Sigmoid colon (tissue), 4 donors: ENCODE measurements at regions not wholly inside any gene's neighbourhood (a gene's known extent, or its start where the extent isn't known, plus 50 kb on each side); places are given as distances from the start of the nearest gene placed in this dataset.

Source experiments
- CTCF ChIP-seq, 4 experiments: fragments of 450-650 bp in 3 of 4; fragments of 200-600 bp in 1 of 4; IDR thresholded peaks; one replicate each; pipeline ENCODE4 v1.5.1; 2016 to 2019; ENCODE audit warnings: antibody characterized with exemption in 4 of 4, mild to moderate bottlenecking in 3 of 4, moderate library complexity in 2 of 4
- EP300 ChIP-seq, 4 donors: sonication (generic); formaldehyde crosslinking; IDR thresholded peaks; one replicate each; pipeline ENCODE4 v1.6.1; 2017; ENCODE audit warnings: antibody characterized with exemption in 4 of 4
- POLR2A ChIP-seq, 2 donors: fragments of 450-650 bp; IDR thresholded peaks; one replicate each; pipeline ENCODE4 v1.6.1; 2016; ENCODE audit warnings: antibody characterized with exemption in 2 of 2, mild to moderate bottlenecking in 2 of 2, moderate library complexity in 2 of 2
- POLR2AphosphoS5 ChIP-seq, 4 donors: sonication (generic); formaldehyde crosslinking; IDR thresholded peaks; one replicate each; pipeline ENCODE4 v1.6.1; 2017; ENCODE audit warnings: antibody characterized with exemption in 4 of 4

GRCh38 chr1:36573445-36573844, 90.7 kb upstream of the CSF3R start:
- TF ChIP-seq CTCF (IDR thresholded peaks at IDR 0.05) (no peak), POLR2A (IDR thresholded peaks at IDR 0.05) (no peak), POLR2AphosphoS5 (IDR thresholded peaks at IDR 0.05) (no peak), EP300 (IDR thresholded peaks at IDR 0.05) (no peak)
